Activated CD4-positive, alpha-beta T cell treated with anti-CD3 and anti-CD28 coated beads, Interleukin-2, Interleukin-6, amounts not matched to agents 100 ng/mL and 50 ng/mL, durations not matched to agents 16 hours and 8 hours (primary cell): ENCODE measurements at regions not wholly inside any gene's neighbourhood (a gene's known extent, or its start where the extent isn't known, plus 50 kb on each side); places are given as distances from the start of the nearest gene placed in this dataset.
A peak's percentile ranks its signal among the peaks of the same experiment; 100 is the strongest.

Experiments used
- DNase-seq: peaks from one replicate; pipeline ENCODE4 v3.0.0-alpha.2; 2020

- no peak for DNase-seq
Observed at GRCh38 chrX:23548164-23548563, 119.1 kb upstream of the PRDX4 start.

- no peak for DNase-seq
Observed at GRCh38 chrX:23552303-23552702, 115.0 kb upstream of the PRDX4 start.

- DNase-seq, result peak; percentile 33
Observed at GRCh38 chrX:23554304-23554703, 113.0 kb upstream of the PRDX4 start.

- DNase-seq, result no peak
Observed at GRCh38 chrX:23557070-23557469, 110.2 kb upstream of the PRDX4 start.

- DNase-seq, result no peak
Observed at GRCh38 chrX:23559975-23560374, 107.3 kb upstream of the PRDX4 start.

- no peak for DNase-seq
Observed at GRCh38 chrX:23570674-23571343, 96.5 kb upstream of the PRDX4 start.

- DNase-seq, result no peak
Observed at GRCh38 chrX:23575281-23575680, 92.0 kb upstream of the PRDX4 start.

GRCh38 chrX:23578079-23578478, 89.2 kb upstream of the PRDX4 start:
- DNase-seq, result no peak

GRCh38 chrX:23589496-23589895, 77.8 kb upstream of the PRDX4 start:
- no peak for DNase-seq

GRCh38 chrX:23592741-23593140, 74.6 kb upstream of the PRDX4 start:
- DNase-seq, result no peak

- no peak for DNase-seq
Observed at GRCh38 chrX:23598575-23598974, 68.7 kb upstream of the PRDX4 start.

GRCh38 chrX:23603501-23603900, 63.8 kb upstream of the PRDX4 start:
- DNase-seq, result no peak

- DNase-seq, result no peak
Observed at GRCh38 chrX:23610495-23610894, 56.8 kb upstream of the PRDX4 start.

GRCh38 chrX:23612846-23613245, 54.4 kb upstream of the PRDX4 start:
- DNase-seq, result no peak

- DNase-seq, result peak; percentile 21
Observed at GRCh38 chrX:23616361-23616760, 50.9 kb upstream of the PRDX4 start.
